ENCODE measurements at regions not wholly inside any gene's neighbourhood (a gene's known extent, or its start where the extent isn't known, plus 50 kb on each side); places are given as distances from the start of the nearest gene placed in this dataset.
"Not testable (repeated sequence)": the region's sequence is repeated elsewhere in the genome, so short reads cannot be mapped to it uniquely, and the experiment has no call there.

- DNase-seq (ENCODE audit: low read depth), result peak; percentile 92
Observed at GRCh38 chr3:125916376-125916978, 52.5 kb upstream of the ROPN1B start.

GRCh38 chr3:125917020-125917549, 51.9 kb upstream of the ROPN1B start:
- peak; percentile 20 for DNase-seq (ENCODE audit: low read depth)

- DNase-seq (ENCODE audit: low read depth), result not testable (repeated sequence)
Observed at GRCh38 chr3:125918024-125918423, 51.0 kb upstream of the ROPN1B start.

GRCh38 chr3:125918451-125918850, 50.5 kb upstream of the ROPN1B start:
- DNase-seq (ENCODE audit: low read depth), result not testable (repeated sequence)

- not testable (repeated sequence) for DNase-seq (ENCODE audit: low read depth)
Observed at GRCh38 chr3:125918866-125919265, 50.1 kb upstream of the ROPN1B start.
